HL-60 (cell line): ENCODE measurements at regions not wholly inside any gene's neighbourhood (a gene's known extent, or its start where the extent isn't known, plus 50 kb on each side); places are given as distances from the start of the nearest gene placed in this dataset.

ENCODE experiments used
- CTCF ChIP-seq: IDR thresholded peaks from one replicate; pipeline ENCODE4 v1.5.1; 2011; ENCODE audit warnings: low read length, control low read depth, inconsistent platforms; ENCODE audit not compliant: insufficient read depth
- GABPA ChIP-seq: IDR thresholded peaks from 2 replicates; pipeline ENCODE4 v1.6.1; 2012; ENCODE audit warnings: low read depth

GRCh38 chr4:35216636-35217035 lies 1027.7 kb downstream of the ARAP2 start:
- TF ChIP-seq GABPA, result no peak
- no peak for TF ChIP-seq CTCF
